ENCODE measurements at regions not wholly inside any gene's neighbourhood (a gene's known extent, or its start where the extent isn't known, plus 50 kb on each side); places are given as distances from the start of the nearest gene placed in this dataset.
"Not testable (repeated sequence)": the region's sequence is repeated elsewhere in the genome, so short reads cannot be mapped to it uniquely, and the experiment has no call there.

DNA sequence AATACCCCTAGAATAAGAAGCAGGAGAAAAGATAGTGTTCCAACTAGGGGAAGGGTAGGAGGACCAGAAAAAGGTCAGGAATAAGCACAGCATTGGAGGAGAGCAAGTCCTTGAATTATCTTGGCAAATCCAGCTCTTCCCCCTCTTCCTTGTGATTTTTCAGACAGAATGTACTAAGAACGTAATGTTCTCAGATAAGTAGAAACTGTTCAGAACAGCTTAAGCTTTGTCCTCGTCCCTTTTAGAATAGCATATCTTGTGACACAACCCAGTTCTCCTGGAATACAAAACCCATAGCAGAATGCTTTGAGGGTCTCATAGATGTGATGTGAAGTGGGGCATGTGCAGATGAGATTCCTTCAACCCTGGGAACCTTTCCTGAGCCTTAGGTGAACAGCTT, 97.4 kb downstream of the EMB start:
- intact Hi-C loops (cut with micrococcal nuclease) = no loop called here
- no peak overlapping the region for H3K4me3 Mint-ChIP-seq (ENCODE audit: unreplicated experiment)
- no peak for DNase-seq (ENCODE audit: unreplicated experiment)
- no peaks in the 10 kb centered on the region for H3K4me1 Mint-ChIP-seq (ENCODE audit: insufficient read depth, unreplicated experiment)
- CTCF ChIA-PET = interaction anchor here (0.6 to 1.2 kb wide), 4 partner anchors 13 to 162 kb away, joined by 3 to 6 read pairs (median 3); no protein-coding TSS in a partner anchor
- TF ChIP-seq, protein P1, sequence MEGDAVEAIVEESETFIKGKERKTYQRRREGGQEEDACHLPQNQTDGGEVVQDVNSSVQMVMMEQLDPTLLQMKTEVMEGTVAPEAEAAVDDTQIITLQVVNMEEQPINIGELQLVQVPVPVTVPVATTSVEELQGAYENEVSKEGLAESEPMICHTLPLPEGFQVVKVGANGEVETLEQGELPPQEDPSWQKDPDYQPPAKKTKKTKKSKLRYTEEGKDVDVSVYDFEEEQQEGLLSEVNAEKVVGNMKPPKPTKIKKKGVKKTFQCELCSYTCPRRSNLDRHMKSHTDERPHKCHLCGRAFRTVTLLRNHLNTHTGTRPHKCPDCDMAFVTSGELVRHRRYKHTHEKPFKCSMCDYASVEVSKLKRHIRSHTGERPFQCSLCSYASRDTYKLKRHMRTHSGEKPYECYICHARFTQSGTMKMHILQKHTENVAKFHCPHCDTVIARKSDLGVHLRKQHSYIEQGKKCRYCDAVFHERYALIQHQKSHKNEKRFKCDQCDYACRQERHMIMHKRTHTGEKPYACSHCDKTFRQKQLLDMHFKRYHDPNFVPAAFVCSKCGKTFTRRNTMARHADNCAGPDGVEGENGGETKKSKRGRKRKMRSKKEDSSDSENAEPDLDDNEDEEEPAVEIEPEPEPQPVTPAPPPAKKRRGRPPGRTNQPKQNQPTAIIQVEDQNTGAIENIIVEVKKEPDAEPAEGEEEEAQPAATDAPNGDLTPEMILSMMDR (IDR thresholded peaks at IDR 0.05; ENCODE audit: unreplicated experiment) = no peak
- H3K36me3 Mint-ChIP-seq (ENCODE audit: insufficient read depth, unreplicated experiment) = no peaks in the 10 kb centered on the region
- POLR2A ChIA-PET = interaction anchor here (0.6 kb wide), 1 partner anchor 323 kb away, joined by 4 read pairs; the partner anchor contains the start of gene PARP8
- no TSS peak for BruUV-seq (replicated peaks)
- H3K27ac Mint-ChIP-seq (ENCODE audit: low read depth, unreplicated experiment) = no peak overlapping the region
- H3K27me3 Mint-ChIP-seq (ENCODE audit: insufficient read depth, unreplicated experiment) = no peaks in the 10 kb centered on the region
- H3K9me3 Mint-ChIP-seq (ENCODE audit: unreplicated experiment) = peaks cover 5% of the 10 kb centered on the region

- intact Hi-C loops (cut with micrococcal nuclease) = no loop called here
- TF ChIP-seq, protein P1 (IDR thresholded peaks at IDR 0.05; ENCODE audit: unreplicated experiment) = no peak
Observed at GRCh38 chr5:50340757-50341156, 100.3 kb downstream of the EMB start.

DNA sequence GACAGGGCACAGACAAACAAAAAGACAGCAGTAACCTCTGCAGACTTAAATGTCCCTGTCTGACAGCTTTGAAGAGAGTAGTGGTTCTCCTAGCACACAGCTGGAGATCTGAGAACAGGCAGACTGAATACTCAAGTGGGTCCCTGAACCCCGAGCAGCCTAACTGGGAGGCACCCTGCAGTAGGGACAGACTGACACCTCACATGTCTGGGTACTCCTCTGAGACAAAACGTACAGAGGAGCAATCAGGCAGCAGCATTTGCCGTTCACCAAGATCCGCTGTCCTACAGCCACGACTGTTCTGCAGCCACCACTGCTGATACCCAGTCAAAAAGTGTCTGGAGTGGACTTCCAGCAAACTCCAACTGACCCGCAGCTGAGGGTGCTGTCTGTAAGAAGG, 110.5 kb downstream of the EMB start:
- H3K9me3 Mint-ChIP-seq (ENCODE audit: unreplicated experiment); BruUV-seq (replicated peaks); H3K27me3 Mint-ChIP-seq (ENCODE audit: insufficient read depth, unreplicated experiment); intact Hi-C loops (cut with micrococcal nuclease); CTCF ChIA-PET; H3K4me3 Mint-ChIP-seq (ENCODE audit: unreplicated experiment); H3K36me3 Mint-ChIP-seq (ENCODE audit: insufficient read depth, unreplicated experiment); DNase-seq (ENCODE audit: unreplicated experiment); H3K27ac Mint-ChIP-seq (ENCODE audit: low read depth, unreplicated experiment); H3K4me1 Mint-ChIP-seq (ENCODE audit: insufficient read depth, unreplicated experiment): not testable (repeated sequence)
- POLR2A ChIA-PET = interaction anchor here (0.7 kb wide), 1 partner anchor 77 kb away, joined by 3 read pairs; no protein-coding TSS in a partner anchor

More at GRCh38 chr5:50340757-50341156, 100.3 kb downstream of the EMB start:
- POLR2A ChIA-PET = no interaction called here
- no peak overlapping the region for H3K4me3 Mint-ChIP-seq (ENCODE audit: unreplicated experiment)
- no TSS peak for BruUV-seq (replicated peaks)
- no peaks in the 10 kb centered on the region for H3K27me3 Mint-ChIP-seq (ENCODE audit: insufficient read depth, unreplicated experiment)
- H3K4me1 Mint-ChIP-seq (ENCODE audit: insufficient read depth, unreplicated experiment) = peaks cover 5% of the 10 kb centered on the region
- H3K9me3 Mint-ChIP-seq (ENCODE audit: unreplicated experiment) = peaks cover 7% of the 10 kb centered on the region
- CTCF ChIA-PET = no interaction called here
- no peaks in the 10 kb centered on the region for H3K36me3 Mint-ChIP-seq (ENCODE audit: insufficient read depth, unreplicated experiment)
- DNase-seq (ENCODE audit: unreplicated experiment) = no peak
- no peak overlapping the region for H3K27ac Mint-ChIP-seq (ENCODE audit: low read depth, unreplicated experiment)

- H3K27me3 Mint-ChIP-seq (ENCODE audit: insufficient read depth, unreplicated experiment) = no peaks in the 10 kb centered on the region
- intact Hi-C loops (cut with micrococcal nuclease) = loop anchor here (5.0 kb wide), 1 partner anchor 424 kb away; no protein-coding TSS in a partner anchor
- no peak overlapping the region for H3K4me3 Mint-ChIP-seq (ENCODE audit: unreplicated experiment)
- BruUV-seq (replicated peaks) = no TSS peak
- H3K4me1 Mint-ChIP-seq (ENCODE audit: insufficient read depth, unreplicated experiment) = no peaks in the 10 kb centered on the region
- H3K36me3 Mint-ChIP-seq (ENCODE audit: insufficient read depth, unreplicated experiment) = peaks cover 6% of the 10 kb centered on the region
- ChIA-PET POLR2A (no interaction called here), CTCF (interaction anchor here (0.6 to 1.8 kb wide), 6 partner anchors 8 to 29 kb away, joined by 3 to 5 read pairs (median 4); no protein-coding TSS in a partner anchor)
- no peak overlapping the region for H3K27ac Mint-ChIP-seq (ENCODE audit: low read depth, unreplicated experiment)
- TF ChIP-seq, protein P1 (IDR thresholded peaks at IDR 0.05; ENCODE audit: unreplicated experiment) = no peak
- no peak for DNase-seq (ENCODE audit: unreplicated experiment)
- peaks cover 7% of the 10 kb centered on the region for H3K9me3 Mint-ChIP-seq (ENCODE audit: unreplicated experiment)
Observed at GRCh38 chr5:50328193-50328729, 112.8 kb downstream of the EMB start.

Data from MCF 10A (cell line).